Left renal cortex interstitium (tissue), 4 donors: ENCODE measurements at regions not wholly inside any gene's neighbourhood (a gene's known extent, or its start where the extent isn't known, plus 50 kb on each side); places are given as distances from the start of the nearest gene placed in this dataset.
"Not testable (repeated sequence)": the region's sequence is repeated elsewhere in the genome, so short reads cannot be mapped to it uniquely, and the experiment has no call there.

Experiments used
- DNase-seq, 4 donors: peaks; one replicate each; pipeline ENCODE4 v3.0.0-alpha.2; 2013; ENCODE audit warnings: low read depth in 4 of 4, low spot score in 2 of 4, missing footprints in 1 of 4

GRCh38 chr2:51780353-51780752, 748.4 kb upstream of the NRXN1 start:
- no peak for DNase-seq

- DNase-seq, result not testable (repeated sequence)
These were observed 747.8 kb upstream of the NRXN1 start for GRCh38 chr2:51779723-51780122.

- DNase-seq, result no peak
These were observed 746.9 kb upstream of the NRXN1 start for GRCh38 chr2:51778806-51779205.

- not testable (repeated sequence) for DNase-seq
These were observed 742.7 kb upstream of the NRXN1 start for GRCh38 chr2:51774606-51775005.

- DNase-seq, result no peak
These were observed 728.5 kb upstream of the NRXN1 start for GRCh38 chr2:51760441-51760840.

GRCh38 chr2:51758081-51758480, 726.1 kb upstream of the NRXN1 start:
- no peak for DNase-seq

GRCh38 chr2:51734115-51734514, 702.2 kb upstream of the NRXN1 start:
- no peak for DNase-seq

- DNase-seq, result no peak
These were observed 691.8 kb upstream of the NRXN1 start for GRCh38 chr2:51723691-51724090.

- DNase-seq, result no peak
These were observed 690.4 kb upstream of the NRXN1 start for GRCh38 chr2:51722311-51722710.

- no peak for DNase-seq
These were observed 688.9 kb upstream of the NRXN1 start for GRCh38 chr2:51720826-51721225.

GRCh38 chr2:51718881-51719280, 686.9 kb upstream of the NRXN1 start:
- DNase-seq, result no peak

GRCh38 chr2:51717312-51717711, 685.4 kb upstream of the NRXN1 start:
- DNase-seq, result no peak

GRCh38 chr2:51711766-51712165, 679.8 kb upstream of the NRXN1 start:
- DNase-seq, result no peak

- no peak for DNase-seq
These were observed 678.3 kb upstream of the NRXN1 start for GRCh38 chr2:51710222-51710621.

- DNase-seq, result no peak
These were observed 675.7 kb upstream of the NRXN1 start for GRCh38 chr2:51707625-51708024.

GRCh38 chr2:51706220-51706619, 674.3 kb upstream of the NRXN1 start:
- DNase-seq, result no peak

- no peak for DNase-seq
These were observed 673.5 kb upstream of the NRXN1 start for GRCh38 chr2:51705417-51705816.

GRCh38 chr2:51698021-51698420, 666.1 kb upstream of the NRXN1 start:
- DNase-seq, result no peak

GRCh38 chr2:51697095-51697494, 665.2 kb upstream of the NRXN1 start:
- no peak for DNase-seq

GRCh38 chr2:51695531-51695930, 663.6 kb upstream of the NRXN1 start:
- DNase-seq, result no peak

- DNase-seq, result no peak
These were observed 661.7 kb upstream of the NRXN1 start for GRCh38 chr2:51693640-51694039.

- DNase-seq, result no peak
These were observed 649.9 kb upstream of the NRXN1 start for GRCh38 chr2:51681854-51682253.

GRCh38 chr2:51673628-51674027, 641.7 kb upstream of the NRXN1 start:
- no peak for DNase-seq

- DNase-seq, result no peak
These were observed 635.7 kb upstream of the NRXN1 start for GRCh38 chr2:51667679-51668078.
